ENCODE measurements at regions not wholly inside any gene's neighbourhood (a gene's known extent, or its start where the extent isn't known, plus 50 kb on each side); places are given as distances from the start of the nearest gene placed in this dataset.
A peak's percentile ranks its signal among the peaks of the same experiment; 100 is the strongest.

GRCh38 chr7:142323706-142324105 lies 65.8 kb upstream of the PRSS58 start:
- no peaks in the 10 kb centered on the region for H3K4me1 ChIP-seq (ENCODE audit: control insufficient read depth, insufficient read depth, low read length)
- CTCF ChIA-PET: no interaction called here
- BruUV-seq (replicated peaks): no TSS peak
- no peak overlapping the region for H2AK5ac ChIP-seq (ENCODE audit: low read depth, low read length)
- H3K56ac ChIP-seq (ENCODE audit: extremely low read depth, insufficient read depth, low read length): no peak overlapping the region
- H3K4me2 ChIP-seq (ENCODE audit: low read depth, low read length): no peak overlapping the region
- no peak overlapping the region for H3K9ac ChIP-seq (ENCODE audit: low read depth, low read length)
- 17% methylated on average over 1 of the region's 4 CpGs; no CpG with 5 or more reads in 1 of the 2 experiments for WGBS, 2 experiments (ENCODE audit: extremely low coverage in 2 of 2, insufficient read length in 1 of 2)
- H2AFZ ChIP-seq (replicated peaks; ENCODE audit: low read length, poor library complexity): no peak overlapping the region
- H4K8ac ChIP-seq (ENCODE audit: low read depth in 2 of 2, low read length in 2 of 2): no peak overlapping the region
- no peak overlapping the region for H3K4ac ChIP-seq (ENCODE audit: low read depth, low read length)
- H3K27ac ChIP-seq (ENCODE audit: insufficient read depth, low read length): no peak overlapping the region
- DNase-seq: no peak
- H2BK20ac ChIP-seq (ENCODE audit: low read depth, low read length): no peak overlapping the region
- no peaks in the 10 kb centered on the region for H3K9me3 ChIP-seq (ENCODE audit: control insufficient read depth, insufficient read depth, low read length)
- no peaks in the 10 kb centered on the region for H3K79me1 ChIP-seq (ENCODE audit: low read depth in 1 of 2, low read length in 2 of 2)
- H3K4me3 ChIP-seq (ENCODE audit: insufficient read depth, low read depth, low read length): no peak overlapping the region
- no peaks in the 10 kb centered on the region for H3K36me3 ChIP-seq (ENCODE audit: control insufficient read depth, insufficient read depth, low read length)
- no peaks in the 10 kb centered on the region for H3K27me3 ChIP-seq (ENCODE audit: control insufficient read depth, insufficient read depth, low read length)
- H2BK120ac ChIP-seq (ENCODE audit: low read depth, low read length): no peak overlapping the region
- H2AK9ac ChIP-seq (replicated peaks; ENCODE audit: low read depth, low read length, poor library complexity): no peak overlapping the region
- H2BK15ac ChIP-seq (ENCODE audit: low read depth, low read length): no peak overlapping the region
- H4K20me1 ChIP-seq (ENCODE audit: insufficient read depth, low read length): no peaks in the 10 kb centered on the region
- TF ChIP-seq MAZ (IDR thresholded peaks at IDR 0.05; ENCODE audit: borderline replicate concordance, low read depth, low read length): no peak
- TF ChIP-seq, protein P1, sequence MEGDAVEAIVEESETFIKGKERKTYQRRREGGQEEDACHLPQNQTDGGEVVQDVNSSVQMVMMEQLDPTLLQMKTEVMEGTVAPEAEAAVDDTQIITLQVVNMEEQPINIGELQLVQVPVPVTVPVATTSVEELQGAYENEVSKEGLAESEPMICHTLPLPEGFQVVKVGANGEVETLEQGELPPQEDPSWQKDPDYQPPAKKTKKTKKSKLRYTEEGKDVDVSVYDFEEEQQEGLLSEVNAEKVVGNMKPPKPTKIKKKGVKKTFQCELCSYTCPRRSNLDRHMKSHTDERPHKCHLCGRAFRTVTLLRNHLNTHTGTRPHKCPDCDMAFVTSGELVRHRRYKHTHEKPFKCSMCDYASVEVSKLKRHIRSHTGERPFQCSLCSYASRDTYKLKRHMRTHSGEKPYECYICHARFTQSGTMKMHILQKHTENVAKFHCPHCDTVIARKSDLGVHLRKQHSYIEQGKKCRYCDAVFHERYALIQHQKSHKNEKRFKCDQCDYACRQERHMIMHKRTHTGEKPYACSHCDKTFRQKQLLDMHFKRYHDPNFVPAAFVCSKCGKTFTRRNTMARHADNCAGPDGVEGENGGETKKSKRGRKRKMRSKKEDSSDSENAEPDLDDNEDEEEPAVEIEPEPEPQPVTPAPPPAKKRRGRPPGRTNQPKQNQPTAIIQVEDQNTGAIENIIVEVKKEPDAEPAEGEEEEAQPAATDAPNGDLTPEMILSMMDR (conservative IDR thresholded peaks at IDR 0.05; ENCODE audit: low read depth, low read length): peak; percentile 13; the same call in 1 of the 2 replicates
- H4K5ac ChIP-seq (ENCODE audit: low read depth, low read length): no peak overlapping the region
- in situ Hi-C loops (cut with MboI; ENCODE audit: low sequenced_read_pairs): no loop called here
- no peaks in the 10 kb centered on the region for H3K9me1 ChIP-seq (ENCODE audit: insufficient read depth, low read length)
- no peak overlapping the region for H3K18ac ChIP-seq (ENCODE audit: low read depth, low read length)
- H3K14ac ChIP-seq (replicated peaks; ENCODE audit: low read depth, low read length): no peak overlapping the region
- dilution Hi-C loops (cut with HindIII; ENCODE audit: low sequenced_read_pairs, unreplicated experiment): no loop called here
- H2BK5ac ChIP-seq (ENCODE audit: low read depth, low read length, poor library complexity, severe bottlenecking): no peak overlapping the region
- no peak overlapping the region for H4K91ac ChIP-seq (ENCODE audit: insufficient read depth, low read depth, low read length)
- intact Hi-C loops (cut with micrococcal nuclease): no loop called here
- no peak for ATAC-seq (ENCODE audit: low read depth)
- H3K23ac ChIP-seq (ENCODE audit: low read depth, low read length): no peak overlapping the region
- POLR2A ChIA-PET (ENCODE audit: unreplicated experiment): no interaction called here
